ENCODE measurements at regions not wholly inside any gene's neighbourhood (a gene's known extent, or its start where the extent isn't known, plus 50 kb on each side); places are given as distances from the start of the nearest gene placed in this dataset.

GRCh38 chrX:20421697-20422096, 155.0 kb upstream of the RPS6KA3 start:
- no peak for ATAC-seq

- no peak for ATAC-seq
Measured at GRCh38 chrX:20421275-20421674, 154.6 kb upstream of the RPS6KA3 start.

GRCh38 chrX:20420058-20420457, 153.3 kb upstream of the RPS6KA3 start:
- ATAC-seq: no peak

- no peak for ATAC-seq
Measured at GRCh38 chrX:20418379-20419150, 151.9 kb upstream of the RPS6KA3 start.

GRCh38 chrX:20414762-20415445, 148.2 kb upstream of the RPS6KA3 start:
- ATAC-seq: no peak

- no peak for ATAC-seq
Measured at GRCh38 chrX:20414066-20414465, 147.4 kb upstream of the RPS6KA3 start.

GRCh38 chrX:20412871-20413486, 146.3 kb upstream of the RPS6KA3 start:
- ATAC-seq: peak; percentile 48

GRCh38 chrX:20410540-20410939, 143.8 kb upstream of the RPS6KA3 start:
- no peak for ATAC-seq

GRCh38 chrX:20409991-20410390, 143.3 kb upstream of the RPS6KA3 start:
- ATAC-seq: no peak

- ATAC-seq: no peak
Measured at GRCh38 chrX:20402956-20403355, 136.2 kb upstream of the RPS6KA3 start.

GRCh38 chrX:20399728-20400414, 133.2 kb upstream of the RPS6KA3 start:
- no peak for ATAC-seq

GRCh38 chrX:20397587-20397986, 130.9 kb upstream of the RPS6KA3 start:
- no peak for ATAC-seq

GRCh38 chrX:20394451-20394850, 127.7 kb upstream of the RPS6KA3 start:
- no peak for ATAC-seq

GRCh38 chrX:20393944-20394343, 127.2 kb upstream of the RPS6KA3 start:
- no peak for ATAC-seq

GRCh38 chrX:20388594-20388993, 121.9 kb upstream of the RPS6KA3 start:
- no peak for ATAC-seq

GRCh38 chrX:20383477-20383876, 116.8 kb upstream of the RPS6KA3 start:
- no peak for ATAC-seq

- peak; percentile 48 for ATAC-seq
Measured at GRCh38 chrX:20382518-20383297, 116.0 kb upstream of the RPS6KA3 start.

GRCh38 chrX:20382082-20382481, 115.4 kb upstream of the RPS6KA3 start:
- no peak for ATAC-seq

- peak; percentile 84 for ATAC-seq
Measured at GRCh38 chrX:20378233-20378920, 111.7 kb upstream of the RPS6KA3 start.

GRCh38 chrX:20374900-20375438, 108.3 kb upstream of the RPS6KA3 start:
- no peak for ATAC-seq

- no peak for ATAC-seq
Measured at GRCh38 chrX:20374450-20374849, 107.7 kb upstream of the RPS6KA3 start.
